ENCODE measurements at regions not wholly inside any gene's neighbourhood (a gene's known extent, or its start where the extent isn't known, plus 50 kb on each side); places are given as distances from the start of the nearest gene placed in this dataset.

DNA sequence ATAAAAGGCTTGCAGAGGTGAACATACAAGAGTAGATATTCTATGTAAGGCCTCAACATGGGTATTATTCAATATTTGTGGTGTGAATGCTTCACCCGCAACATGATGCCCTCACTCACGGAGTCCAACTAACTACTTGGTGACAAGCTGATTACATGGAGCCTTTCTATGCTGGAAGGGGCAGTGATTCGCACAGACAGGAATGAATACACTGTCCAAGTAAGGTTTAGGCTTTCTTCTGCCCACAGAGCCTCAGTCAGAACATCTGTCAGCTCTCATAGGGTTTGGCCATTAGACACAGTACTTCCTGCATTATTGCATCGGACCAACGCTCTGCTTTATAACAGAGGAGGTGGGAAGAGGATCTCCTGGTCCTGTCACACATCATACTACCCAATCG lies 80.3 kb upstream of the SLC35G4 start:
- no peaks in the 10 kb centered on the region for H3K36me3 ChIP-seq
- H3K27ac ChIP-seq = no peak overlapping the region
- intact Hi-C loops (cut with DNase I) = no loop called here
- H3K4me1 ChIP-seq (ENCODE audit: insufficient read depth) = no peaks in the 10 kb centered on the region
- WGBS, 3 donors = 89 to 90% (median 90%) methylated on average over 6 of the region's 6 CpGs
- TF ChIP-seq, protein P1, sequence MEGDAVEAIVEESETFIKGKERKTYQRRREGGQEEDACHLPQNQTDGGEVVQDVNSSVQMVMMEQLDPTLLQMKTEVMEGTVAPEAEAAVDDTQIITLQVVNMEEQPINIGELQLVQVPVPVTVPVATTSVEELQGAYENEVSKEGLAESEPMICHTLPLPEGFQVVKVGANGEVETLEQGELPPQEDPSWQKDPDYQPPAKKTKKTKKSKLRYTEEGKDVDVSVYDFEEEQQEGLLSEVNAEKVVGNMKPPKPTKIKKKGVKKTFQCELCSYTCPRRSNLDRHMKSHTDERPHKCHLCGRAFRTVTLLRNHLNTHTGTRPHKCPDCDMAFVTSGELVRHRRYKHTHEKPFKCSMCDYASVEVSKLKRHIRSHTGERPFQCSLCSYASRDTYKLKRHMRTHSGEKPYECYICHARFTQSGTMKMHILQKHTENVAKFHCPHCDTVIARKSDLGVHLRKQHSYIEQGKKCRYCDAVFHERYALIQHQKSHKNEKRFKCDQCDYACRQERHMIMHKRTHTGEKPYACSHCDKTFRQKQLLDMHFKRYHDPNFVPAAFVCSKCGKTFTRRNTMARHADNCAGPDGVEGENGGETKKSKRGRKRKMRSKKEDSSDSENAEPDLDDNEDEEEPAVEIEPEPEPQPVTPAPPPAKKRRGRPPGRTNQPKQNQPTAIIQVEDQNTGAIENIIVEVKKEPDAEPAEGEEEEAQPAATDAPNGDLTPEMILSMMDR (IDR thresholded peaks at IDR 0.05) = no peak
- no peak for TF ChIP-seq POLR2A (IDR thresholded peaks at IDR 0.05)
- no peak for TF ChIP-seq EP300 (IDR thresholded peaks at IDR 0.05)
- no peak overlapping the region for H3K4me3 ChIP-seq
- H3K27me3 ChIP-seq = no peaks in the 10 kb centered on the region
- H3K9me3 ChIP-seq = no peaks in the 10 kb centered on the region
- DNase-seq = no peak

DNA sequence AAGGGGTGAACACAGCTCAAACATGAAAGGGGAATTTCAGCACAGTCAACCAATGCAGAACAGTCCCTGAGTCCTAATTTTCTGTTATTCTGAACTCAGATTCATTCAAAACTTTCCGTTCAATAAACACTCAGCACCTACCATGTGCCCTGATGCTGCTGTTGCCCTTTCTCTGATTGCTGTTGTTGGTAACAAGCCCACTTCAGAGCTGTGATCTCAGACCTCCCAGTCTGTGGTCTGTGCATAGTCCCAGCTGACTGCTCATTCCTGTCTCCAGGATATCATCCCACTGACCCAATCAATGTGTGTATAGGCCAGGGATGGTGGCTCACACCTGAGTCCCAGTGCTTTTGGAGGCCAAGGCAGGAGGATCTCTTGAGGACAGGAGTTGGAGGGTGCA lies 82.7 kb upstream of the SLC35G4 start:
- DNase-seq = no peak
- no peak overlapping the region for H3K27ac ChIP-seq
- intact Hi-C loops (cut with DNase I) = no loop called here
- TF ChIP-seq EP300 (IDR thresholded peaks at IDR 0.05) = no peak
- TF ChIP-seq POLR2A (IDR thresholded peaks at IDR 0.05) = no peak
- TF ChIP-seq, protein P1 (IDR thresholded peaks at IDR 0.05) = no peak
- H3K36me3 ChIP-seq = no peaks in the 10 kb centered on the region
- H3K4me3 ChIP-seq = no peak overlapping the region
- no peaks in the 10 kb centered on the region for H3K9me3 ChIP-seq
- H3K4me1 ChIP-seq (ENCODE audit: insufficient read depth) = no peaks in the 10 kb centered on the region
- 82 to 96% (median 86%) methylated on average over 1 of the region's 1 CpG for WGBS, 3 donors
- H3K27me3 ChIP-seq = no peaks in the 10 kb centered on the region

DNA sequence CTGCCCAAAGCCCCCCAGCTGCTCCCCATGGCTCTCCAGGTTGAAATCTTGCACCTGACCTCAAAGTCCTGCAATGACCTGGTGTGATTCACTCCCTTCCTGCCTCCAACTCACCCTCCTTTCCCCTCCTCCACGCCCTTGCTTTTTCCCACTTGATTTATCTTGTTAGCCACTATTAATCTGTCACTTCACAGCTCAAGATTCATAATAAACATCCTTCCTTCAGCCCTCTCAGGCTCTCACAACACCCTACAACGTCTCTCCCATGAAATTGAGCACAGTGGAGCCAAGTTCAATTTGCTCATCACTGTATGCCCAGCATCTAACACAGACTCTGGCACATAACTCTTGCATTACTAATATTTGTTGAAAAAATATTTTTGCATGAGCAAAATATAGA lies 85.6 kb upstream of the SLC35G4 start:
- Histone ChIP-seq H3K4me1 (ENCODE audit: insufficient read depth) (no peaks in the 10 kb centered on the region), H3K27ac (no peak overlapping the region), H3K9me3 (no peaks in the 10 kb centered on the region), H3K36me3 (no peaks in the 10 kb centered on the region), H3K27me3 (no peaks in the 10 kb centered on the region), H3K4me3 (no peak overlapping the region)
- 33 to 41% (median 40%) methylated on average over 2 of the region's 2 CpGs for WGBS, 3 donors
- no peak for DNase-seq
- TF ChIP-seq, protein P1 (IDR thresholded peaks at IDR 0.05) = no peak
- TF ChIP-seq EP300 (IDR thresholded peaks at IDR 0.05) (no peak), POLR2A (IDR thresholded peaks at IDR 0.05) (no peak)
- intact Hi-C loops (cut with DNase I) = no loop called here

DNA sequence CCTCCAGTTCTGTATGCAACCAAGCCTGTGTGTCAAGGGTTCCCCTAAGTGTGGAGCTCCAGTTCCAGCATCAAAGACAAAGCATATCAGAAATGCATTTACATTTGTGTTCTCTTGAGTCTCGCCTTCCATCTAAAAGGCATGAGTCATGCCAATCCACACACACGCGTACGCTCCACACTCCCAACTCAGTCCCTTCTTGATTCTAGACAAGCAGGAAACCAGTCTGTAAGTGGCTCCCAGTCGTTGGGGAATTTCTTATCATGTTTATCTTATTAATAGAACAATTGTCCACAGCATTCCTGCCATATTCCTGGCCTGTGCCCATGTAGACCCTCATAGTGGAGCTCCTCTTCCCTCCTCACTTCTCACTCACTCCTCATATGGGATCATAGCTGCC lies 86.4 kb upstream of the SLC35G4 start:
- WGBS, 3 donors = 78 to 81% (median 79%) methylated on average over 5 of the region's 5 CpGs
- H3K9me3 ChIP-seq = no peaks in the 10 kb centered on the region

More for the DNA sequence above, 86.4 kb upstream of the SLC35G4 start:
- Histone ChIP-seq H3K36me3 (no peaks in the 10 kb centered on the region), H3K27ac (no peak overlapping the region), H3K4me3 (no peak overlapping the region), H3K27me3 (no peaks in the 10 kb centered on the region), H3K4me1 (ENCODE audit: insufficient read depth) (no peaks in the 10 kb centered on the region)
- intact Hi-C loops (cut with DNase I) = no loop called here
- DNase-seq = no peak
- TF ChIP-seq, protein P1 (IDR thresholded peaks at IDR 0.05) = no peak
- no peak for TF ChIP-seq EP300 (IDR thresholded peaks at IDR 0.05)
- no peak for TF ChIP-seq POLR2A (IDR thresholded peaks at IDR 0.05)

All from ovary (tissue), 7 donors.